GM18499 (cell line): ENCODE measurements at regions not wholly inside any gene's neighbourhood (a gene's known extent, or its start where the extent isn't known, plus 50 kb on each side); places are given as distances from the start of the nearest gene placed in this dataset.

ENCODE experiments used
- ATAC-seq: cut with Tn5 transposase; IDR thresholded peaks from one replicate; pipeline ENCODE4 v1.9.1; 2021; ENCODE audit warnings: moderate number of reproducible peaks; ENCODE audit not compliant: insufficient read depth, unreplicated experiment

GRCh38 chr2:226077841-226078240 is 678.3 kb downstream of the NYAP2 start:
- no peak for ATAC-seq

GRCh38 chr2:226077031-226077430 is 677.5 kb downstream of the NYAP2 start:
- no peak for ATAC-seq

- no peak for ATAC-seq
Measured at GRCh38 chr2:226076529-226076928, 677.0 kb downstream of the NYAP2 start.

- no peak for ATAC-seq
Measured at GRCh38 chr2:226074391-226074790, 674.9 kb downstream of the NYAP2 start.

GRCh38 chr2:226073496-226074160 is 674.1 kb downstream of the NYAP2 start:
- ATAC-seq: no peak

- no peak for ATAC-seq
Measured at GRCh38 chr2:226066873-226067272, 667.4 kb downstream of the NYAP2 start.

- ATAC-seq: no peak
Measured at GRCh38 chr2:226066391-226066790, 666.9 kb downstream of the NYAP2 start.

- ATAC-seq: no peak
Measured at GRCh38 chr2:226064932-226065570, 665.5 kb downstream of the NYAP2 start.

GRCh38 chr2:226063704-226064440 is 664.4 kb downstream of the NYAP2 start:
- ATAC-seq: no peak

- no peak for ATAC-seq
Measured at GRCh38 chr2:226059961-226060627, 660.6 kb downstream of the NYAP2 start.

GRCh38 chr2:226057914-226058313 is 658.4 kb downstream of the NYAP2 start:
- no peak for ATAC-seq

- ATAC-seq: no peak
Measured at GRCh38 chr2:226057365-226057764, 657.9 kb downstream of the NYAP2 start.

GRCh38 chr2:226052772-226053416 is 653.4 kb downstream of the NYAP2 start:
- no peak for ATAC-seq

- no peak for ATAC-seq
Measured at GRCh38 chr2:226050822-226051221, 651.3 kb downstream of the NYAP2 start.

- no peak for ATAC-seq
Measured at GRCh38 chr2:226048611-226049010, 649.1 kb downstream of the NYAP2 start.

- ATAC-seq: no peak
Measured at GRCh38 chr2:226045080-226045479, 645.6 kb downstream of the NYAP2 start.

GRCh38 chr2:226040344-226040900 is 640.9 kb downstream of the NYAP2 start:
- no peak for ATAC-seq

- ATAC-seq: no peak
Measured at GRCh38 chr2:226037526-226037925, 638.0 kb downstream of the NYAP2 start.

GRCh38 chr2:226031647-226032501 is 632.4 kb downstream of the NYAP2 start:
- ATAC-seq: no peak
